ENCODE measurements at regions not wholly inside any gene's neighbourhood (a gene's known extent, or its start where the extent isn't known, plus 50 kb on each side); places are given as distances from the start of the nearest gene placed in this dataset.

DNA sequence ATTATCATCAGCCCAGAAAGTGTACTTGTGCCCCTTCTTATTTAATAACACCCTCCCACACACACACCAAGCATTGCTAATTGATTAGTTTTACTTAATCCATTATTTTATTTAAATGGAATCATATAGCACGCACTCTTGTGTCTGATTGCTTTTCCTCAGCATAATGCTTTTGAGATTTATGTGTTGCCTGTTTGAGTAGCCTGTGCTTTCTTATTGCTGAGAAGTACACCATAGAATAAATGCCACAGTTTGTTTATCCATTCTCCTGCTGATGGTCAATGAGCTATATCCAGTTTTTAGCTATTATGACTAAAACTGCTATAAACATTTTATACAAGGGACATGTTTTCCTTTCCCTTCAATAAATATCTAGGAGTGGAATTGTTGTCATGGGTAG is 409.9 kb upstream of the PDE3A start:
- TF ChIP-seq, protein P1, sequence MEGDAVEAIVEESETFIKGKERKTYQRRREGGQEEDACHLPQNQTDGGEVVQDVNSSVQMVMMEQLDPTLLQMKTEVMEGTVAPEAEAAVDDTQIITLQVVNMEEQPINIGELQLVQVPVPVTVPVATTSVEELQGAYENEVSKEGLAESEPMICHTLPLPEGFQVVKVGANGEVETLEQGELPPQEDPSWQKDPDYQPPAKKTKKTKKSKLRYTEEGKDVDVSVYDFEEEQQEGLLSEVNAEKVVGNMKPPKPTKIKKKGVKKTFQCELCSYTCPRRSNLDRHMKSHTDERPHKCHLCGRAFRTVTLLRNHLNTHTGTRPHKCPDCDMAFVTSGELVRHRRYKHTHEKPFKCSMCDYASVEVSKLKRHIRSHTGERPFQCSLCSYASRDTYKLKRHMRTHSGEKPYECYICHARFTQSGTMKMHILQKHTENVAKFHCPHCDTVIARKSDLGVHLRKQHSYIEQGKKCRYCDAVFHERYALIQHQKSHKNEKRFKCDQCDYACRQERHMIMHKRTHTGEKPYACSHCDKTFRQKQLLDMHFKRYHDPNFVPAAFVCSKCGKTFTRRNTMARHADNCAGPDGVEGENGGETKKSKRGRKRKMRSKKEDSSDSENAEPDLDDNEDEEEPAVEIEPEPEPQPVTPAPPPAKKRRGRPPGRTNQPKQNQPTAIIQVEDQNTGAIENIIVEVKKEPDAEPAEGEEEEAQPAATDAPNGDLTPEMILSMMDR (IDR thresholded peaks at IDR 0.05; ENCODE audit: low read depth, low read length, poor library complexity, severe bottlenecking): no peak
- TF ChIP-seq EZH2phosphoT487 (IDR thresholded peaks at IDR 0.05; ENCODE audit: borderline replicate concordance, low read length): no peak
